BJ (cell line): ENCODE measurements at regions not wholly inside any gene's neighbourhood (a gene's known extent, or its start where the extent isn't known, plus 50 kb on each side); places are given as distances from the start of the nearest gene placed in this dataset.
"Not testable (repeated sequence)": the region's sequence is repeated elsewhere in the genome, so short reads cannot be mapped to it uniquely, and the experiment has no call there.

Experiments used
- CTCF ChIA-PET: fragments of 350-600 bp; formaldehyde crosslinking; extraction: SDS; loops from one replicate; lab custom pipeline; 2021; ENCODE audit warnings: antibody characterized with exemption, inconsistent platforms; lab: Yijun Ruan, JAX
- POLR2A ChIA-PET: fragments of 300-600 bp; sonication (Branson Sonifier 250); formaldehyde crosslinking; extraction: SDS; loops from one replicate; lab custom pipeline; 2021; ENCODE audit warnings: antibody characterized with exemption; lab: Charles Lee
- DNase-seq: peaks from one replicate; pipeline ENCODE4 v3.0.0-alpha.2; 2011; ENCODE audit warnings: low read depth
- H3K27me3 ChIP-seq: 2 replicates; pipeline ENCODE4 v1.6.0; 2011; ENCODE audit warnings: low read length; ENCODE audit not compliant: control insufficient read depth, insufficient read depth
- H3K36me3 ChIP-seq: 2 replicates; pipeline ENCODE4 v1.5.1; 2011; ENCODE audit warnings: low read length; ENCODE audit not compliant: control insufficient read depth, insufficient read depth
- H3K4me3 ChIP-seq: 2 replicates; pipeline ENCODE4 v1.5.1; 2011; ENCODE audit warnings: low read depth, mild to moderate bottlenecking, control low read depth, low read length
- TF ChIP-seq, protein P1 (sequence below): IDR thresholded peaks from 2 replicates; pipeline ENCODE4 v1.5.1; 2011; ENCODE audit warnings: low read depth, mild to moderate bottlenecking, control low read depth, inconsistent platforms, low read length, moderate library complexity; ENCODE audit not compliant: insufficient read depth

DNA sequence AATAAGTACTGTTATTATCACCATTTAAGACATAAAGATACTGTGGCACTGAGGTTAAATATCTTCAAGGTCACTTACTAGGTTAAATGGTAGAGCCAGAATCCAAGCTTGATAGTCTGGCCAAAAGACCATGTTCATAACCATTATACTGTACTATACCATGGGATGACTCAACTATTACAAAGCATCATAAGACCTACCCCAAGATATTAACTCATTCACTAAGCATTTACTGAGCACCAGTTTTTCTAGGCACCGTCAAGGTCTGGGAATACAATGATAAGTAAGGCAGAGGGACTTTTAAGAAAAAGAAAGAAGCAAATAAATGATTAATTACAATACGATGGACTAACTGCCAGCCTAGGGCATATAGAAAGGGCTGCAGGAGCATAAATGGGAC is 95.5 kb upstream of the KCTD8 start:
- DNase-seq, result no peak
- Histone ChIP-seq H3K36me3 (no peaks in the 10 kb centered on the region), H3K27me3 (no peaks in the 10 kb centered on the region), H3K4me3 (no peak overlapping the region)
- ChIA-PET CTCF (no interaction called here), POLR2A (no interaction called here)
- TF ChIP-seq, protein P1, sequence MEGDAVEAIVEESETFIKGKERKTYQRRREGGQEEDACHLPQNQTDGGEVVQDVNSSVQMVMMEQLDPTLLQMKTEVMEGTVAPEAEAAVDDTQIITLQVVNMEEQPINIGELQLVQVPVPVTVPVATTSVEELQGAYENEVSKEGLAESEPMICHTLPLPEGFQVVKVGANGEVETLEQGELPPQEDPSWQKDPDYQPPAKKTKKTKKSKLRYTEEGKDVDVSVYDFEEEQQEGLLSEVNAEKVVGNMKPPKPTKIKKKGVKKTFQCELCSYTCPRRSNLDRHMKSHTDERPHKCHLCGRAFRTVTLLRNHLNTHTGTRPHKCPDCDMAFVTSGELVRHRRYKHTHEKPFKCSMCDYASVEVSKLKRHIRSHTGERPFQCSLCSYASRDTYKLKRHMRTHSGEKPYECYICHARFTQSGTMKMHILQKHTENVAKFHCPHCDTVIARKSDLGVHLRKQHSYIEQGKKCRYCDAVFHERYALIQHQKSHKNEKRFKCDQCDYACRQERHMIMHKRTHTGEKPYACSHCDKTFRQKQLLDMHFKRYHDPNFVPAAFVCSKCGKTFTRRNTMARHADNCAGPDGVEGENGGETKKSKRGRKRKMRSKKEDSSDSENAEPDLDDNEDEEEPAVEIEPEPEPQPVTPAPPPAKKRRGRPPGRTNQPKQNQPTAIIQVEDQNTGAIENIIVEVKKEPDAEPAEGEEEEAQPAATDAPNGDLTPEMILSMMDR, result no peak

GRCh38 chr4:44538534-44538933 is 89.9 kb upstream of the KCTD8 start:
- POLR2A ChIA-PET, result no interaction called here
- TF ChIP-seq, protein P1, result no peak
- Histone ChIP-seq H3K27me3 (no peaks in the 10 kb centered on the region), H3K36me3 (no peaks in the 10 kb centered on the region), H3K4me3 (no peak overlapping the region)
- no peak for DNase-seq
- CTCF ChIA-PET, result interaction anchor here (1.5 kb wide), 1 partner anchor 44 kb away, joined by 3 read pairs; no protein-coding TSS in a partner anchor

GRCh38 chr4:44535981-44536380 is 87.4 kb upstream of the KCTD8 start:
- Histone ChIP-seq H3K4me3 (no peak overlapping the region), H3K27me3 (no peaks in the 10 kb centered on the region), H3K36me3 (no peaks in the 10 kb centered on the region)
- TF ChIP-seq, protein P1, result no peak
- no peak for DNase-seq
- ChIA-PET POLR2A (no interaction called here), CTCF (no interaction called here)

GRCh38 chr4:44532851-44533250 is 84.2 kb upstream of the KCTD8 start:
- Histone ChIP-seq H3K36me3 (no peaks in the 10 kb centered on the region), H3K27me3 (no peaks in the 10 kb centered on the region), H3K4me3 (no peak overlapping the region)
- ChIA-PET CTCF (no interaction called here), POLR2A (no interaction called here)
- no peak for DNase-seq
- TF ChIP-seq, protein P1, result no peak

DNA sequence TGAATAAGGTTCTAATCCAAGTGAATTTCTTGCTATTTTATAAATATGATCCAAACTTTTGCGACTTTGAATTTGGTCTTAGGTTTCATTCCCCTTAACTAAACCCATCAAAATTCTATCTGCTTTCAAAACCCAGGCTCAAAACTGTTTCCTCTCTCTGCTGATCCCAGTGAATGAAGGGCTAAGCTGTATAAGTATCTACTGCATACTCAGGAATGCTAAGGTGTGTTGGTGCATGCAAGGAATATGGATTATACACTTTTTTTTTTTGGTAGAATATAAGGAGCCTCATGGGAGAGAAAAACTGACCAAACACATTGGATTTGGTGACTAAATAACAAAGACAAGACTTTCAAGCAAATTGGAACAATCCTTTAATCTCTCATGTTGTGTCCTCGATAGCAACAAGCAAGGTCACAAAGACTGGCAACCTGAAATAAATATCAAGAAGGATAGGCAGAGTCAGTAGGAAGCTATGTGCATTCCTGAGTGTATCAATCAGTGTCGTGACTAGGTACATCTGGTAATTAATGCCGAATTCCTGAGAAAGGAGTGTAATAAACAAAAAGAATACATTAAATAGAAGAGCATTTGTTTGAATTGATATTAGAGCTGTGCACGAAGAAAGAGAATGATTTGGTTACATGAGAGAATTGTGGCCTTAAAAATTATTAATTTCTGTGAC is 74.3 kb upstream of the KCTD8 start:
- POLR2A ChIA-PET, result no interaction called here
- CTCF ChIA-PET, result no interaction called here
- no peak for DNase-seq

GRCh38 chr4:44502216-44502615 is 53.6 kb upstream of the KCTD8 start:
- CTCF ChIA-PET, H3K4me3 ChIP-seq, POLR2A ChIA-PET, H3K27me3 ChIP-seq, DNase-seq, H3K36me3 ChIP-seq: not testable (repeated sequence)

More for the DNA sequence above, 74.3 kb upstream of the KCTD8 start:
- no peak overlapping the region for H3K4me3 ChIP-seq
- no peaks in the 10 kb centered on the region for H3K27me3 ChIP-seq
- TF ChIP-seq, protein P1, result no peak
- H3K36me3 ChIP-seq, result no peaks in the 10 kb centered on the region
